GM18909 (cell line): ENCODE measurements at regions not wholly inside any gene's neighbourhood (a gene's known extent, or its start where the extent isn't known, plus 50 kb on each side); places are given as distances from the start of the nearest gene placed in this dataset.
A peak's percentile ranks its signal among the peaks of the same experiment; 100 is the strongest.
"Not testable (repeated sequence)": the region's sequence is repeated elsewhere in the genome, so short reads cannot be mapped to it uniquely, and the experiment has no call there.

Experiments used
- ATAC-seq: cut with Tn5 transposase; IDR thresholded peaks from one replicate; pipeline ENCODE4 v1.9.1; 2021; ENCODE audit warnings: mild to moderate bottlenecking; ENCODE audit not compliant: unreplicated experiment, poor library complexity

GRCh38 chr12:54799966-54800365 is 54.4 kb upstream of the MUCL1 start:
- ATAC-seq = not testable (repeated sequence)

- no peak for ATAC-seq
Observed at GRCh38 chr12:54798651-54799050, 55.7 kb upstream of the MUCL1 start.

GRCh38 chr12:54796991-54797390 is 57.3 kb upstream of the MUCL1 start:
- no peak for ATAC-seq

- no peak for ATAC-seq
Observed at GRCh38 chr12:54795644-54796043, 58.7 kb upstream of the MUCL1 start.

- ATAC-seq = no peak
Observed at GRCh38 chr12:54786081-54786480, 68.2 kb upstream of the MUCL1 start.

- no peak for ATAC-seq
Observed at GRCh38 chr12:54784115-54784514, 70.2 kb upstream of the MUCL1 start.

- ATAC-seq = not testable (repeated sequence)
Observed at GRCh38 chr12:54777031-54777430, 77.3 kb upstream of the MUCL1 start.

GRCh38 chr12:54773593-54773992 is 80.7 kb upstream of the MUCL1 start:
- ATAC-seq = no peak

GRCh38 chr12:54765652-54766051 is 88.7 kb upstream of the MUCL1 start:
- no peak for ATAC-seq

GRCh38 chr12:54762390-54762789 is 91.9 kb upstream of the MUCL1 start:
- ATAC-seq = no peak

- ATAC-seq = no peak
Observed at GRCh38 chr12:54759751-54760150, 94.6 kb upstream of the MUCL1 start.

GRCh38 chr12:54751493-54751892 is 102.8 kb upstream of the MUCL1 start:
- ATAC-seq = no peak

GRCh38 chr12:54749191-54749818 is 101.1 kb upstream of the DCD start:
- no peak for ATAC-seq

- ATAC-seq = no peak
Observed at GRCh38 chr12:54744590-54744989, 96.4 kb upstream of the DCD start.

- no peak for ATAC-seq
Observed at GRCh38 chr12:54740882-54741281, 92.7 kb upstream of the DCD start.

- no peak for ATAC-seq
Observed at GRCh38 chr12:54736549-54736948, 88.4 kb upstream of the DCD start.

GRCh38 chr12:54734196-54734950 is 86.2 kb upstream of the DCD start:
- ATAC-seq = no peak

- ATAC-seq = no peak
Observed at GRCh38 chr12:54725233-54725843, 77.2 kb upstream of the DCD start.

- ATAC-seq = peak; percentile 63
Observed at GRCh38 chr12:54723379-54724256, 75.5 kb upstream of the DCD start.

- ATAC-seq = no peak
Observed at GRCh38 chr12:54721312-54721711, 73.1 kb upstream of the DCD start.

GRCh38 chr12:54719691-54720090 is 71.5 kb upstream of the DCD start:
- ATAC-seq = no peak
